T-helper 2 cell treated with Interferon-gamma antibody and Interleukin-4, amounts not matched to agents 5 μg/mL and 100 μg/mL, for 36 hours (primary cell): ENCODE measurements at regions not wholly inside any gene's neighbourhood (a gene's known extent, or its start where the extent isn't known, plus 50 kb on each side); places are given as distances from the start of the nearest gene placed in this dataset.

Source experiments
- DNase-seq: peaks from one replicate; pipeline ENCODE4 v3.0.0; 2021; ENCODE audit warnings: low spot score
- H3K27ac Mint-ChIP-seq: one replicate; pipeline ENCODE4 v1.8.0; 2021; ENCODE audit warnings: mild to moderate bottlenecking, mixed read lengths
- H3K27me3 Mint-ChIP-seq: one replicate; pipeline ENCODE4 v1.8.0; 2021; ENCODE audit warnings: low read depth, mixed read lengths
- H3K36me3 Mint-ChIP-seq: one replicate; pipeline ENCODE4 v1.8.0; 2021; ENCODE audit warnings: low read depth, mixed read lengths
- H3K4me1 Mint-ChIP-seq: one replicate; pipeline ENCODE4 v1.8.0; 2021; ENCODE audit warnings: low read depth, mixed read lengths
- H3K4me3 Mint-ChIP-seq: one replicate; pipeline ENCODE4 v1.8.0; 2022; ENCODE audit warnings: mild to moderate bottlenecking, moderate library complexity, mixed read lengths
- H3K9me3 Mint-ChIP-seq: one replicate; pipeline ENCODE4 v1.8.0; 2021; ENCODE audit warnings: mixed read lengths

DNA sequence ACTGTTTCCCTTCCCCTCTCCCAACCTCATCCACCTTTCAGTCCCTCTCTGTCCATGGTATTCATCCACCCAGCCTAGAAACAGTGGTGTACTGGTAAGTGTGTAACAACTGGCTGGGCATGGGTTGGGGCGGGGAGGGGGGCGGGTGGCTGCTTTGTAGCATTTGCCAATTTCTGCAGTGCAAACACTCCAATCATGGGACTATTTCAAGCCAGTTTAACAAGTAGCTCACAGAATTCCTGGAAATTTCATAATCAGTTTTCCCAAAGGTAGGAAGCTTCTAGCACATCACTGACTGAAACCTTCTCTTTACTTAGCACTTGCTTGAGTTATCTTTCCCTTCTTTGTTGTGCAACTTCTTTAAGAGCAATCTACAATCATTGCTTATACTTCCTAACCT is 100.8 kb upstream of the WASF3 start:
- H3K4me3 Mint-ChIP-seq: no peak overlapping the region
- H3K9me3 Mint-ChIP-seq: no peaks in the 10 kb centered on the region
- peaks cover 24% of the 10 kb centered on the region for H3K27me3 Mint-ChIP-seq
- H3K36me3 Mint-ChIP-seq: no peaks in the 10 kb centered on the region
- DNase-seq: no peak
- H3K4me1 Mint-ChIP-seq: no peaks in the 10 kb centered on the region
- no peak overlapping the region for H3K27ac Mint-ChIP-seq

DNA sequence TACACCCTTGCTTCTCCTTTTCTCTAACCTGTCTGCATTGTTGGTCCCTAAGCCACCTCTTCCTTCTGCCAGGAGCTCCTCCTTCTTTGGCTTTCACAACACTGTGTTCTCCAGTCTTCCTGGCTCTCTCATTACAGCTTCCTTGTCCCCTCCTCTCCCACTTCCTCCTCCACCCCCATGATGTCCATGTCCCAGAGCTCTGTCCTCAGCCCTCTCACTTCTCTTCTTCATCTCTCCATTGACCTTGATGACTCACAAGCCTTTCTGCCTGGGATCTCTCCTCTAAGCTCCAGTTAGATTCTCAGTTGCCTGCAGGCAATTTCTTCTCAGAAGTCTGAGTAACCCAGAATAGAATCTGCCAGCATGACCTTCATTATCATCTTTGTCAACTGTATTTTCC is 100.3 kb upstream of the WASF3 start:
- Mint-ChIP-seq H3K4me1 (no peaks in the 10 kb centered on the region), H3K9me3 (no peaks in the 10 kb centered on the region), H3K27ac (no peak overlapping the region), H3K4me3 (no peak overlapping the region), H3K27me3 (peaks cover 24% of the 10 kb centered on the region), H3K36me3 (no peaks in the 10 kb centered on the region)
- DNase-seq: no peak

DNA sequence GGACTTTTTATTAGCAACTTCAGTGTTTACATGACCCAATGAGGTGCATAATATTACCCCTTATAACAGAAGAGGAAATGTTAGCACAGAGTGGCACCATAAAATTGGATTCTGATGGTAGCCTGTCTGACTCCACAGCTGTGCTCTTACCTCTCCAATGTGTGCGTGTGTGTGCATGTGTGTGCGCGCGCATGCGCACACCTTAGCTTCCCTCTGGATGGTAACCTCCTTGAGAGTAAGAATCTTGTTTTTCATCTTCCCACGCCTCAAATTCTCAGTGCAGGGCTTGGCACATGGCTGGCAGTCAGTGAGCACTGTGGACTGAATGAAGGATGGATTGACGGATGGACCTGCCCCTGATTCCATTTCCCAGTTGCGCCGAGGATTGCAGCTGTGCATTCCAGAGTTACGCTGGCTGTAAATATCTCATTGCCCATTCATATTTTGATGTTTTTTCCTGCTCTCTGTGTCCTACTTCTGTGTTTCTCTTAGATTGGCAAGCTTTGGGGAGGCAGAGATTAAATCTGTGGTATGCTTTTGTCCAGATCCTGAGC is 99.2 kb upstream of the WASF3 start:
- no peaks in the 10 kb centered on the region for H3K36me3 Mint-ChIP-seq
- no peaks in the 10 kb centered on the region for H3K9me3 Mint-ChIP-seq
- no peak overlapping the region for H3K4me3 Mint-ChIP-seq
- DNase-seq: no peak
- no peaks in the 10 kb centered on the region for H3K4me1 Mint-ChIP-seq
- peaks cover 19% of the 10 kb centered on the region for H3K27me3 Mint-ChIP-seq
- H3K27ac Mint-ChIP-seq: no peak overlapping the region

DNA sequence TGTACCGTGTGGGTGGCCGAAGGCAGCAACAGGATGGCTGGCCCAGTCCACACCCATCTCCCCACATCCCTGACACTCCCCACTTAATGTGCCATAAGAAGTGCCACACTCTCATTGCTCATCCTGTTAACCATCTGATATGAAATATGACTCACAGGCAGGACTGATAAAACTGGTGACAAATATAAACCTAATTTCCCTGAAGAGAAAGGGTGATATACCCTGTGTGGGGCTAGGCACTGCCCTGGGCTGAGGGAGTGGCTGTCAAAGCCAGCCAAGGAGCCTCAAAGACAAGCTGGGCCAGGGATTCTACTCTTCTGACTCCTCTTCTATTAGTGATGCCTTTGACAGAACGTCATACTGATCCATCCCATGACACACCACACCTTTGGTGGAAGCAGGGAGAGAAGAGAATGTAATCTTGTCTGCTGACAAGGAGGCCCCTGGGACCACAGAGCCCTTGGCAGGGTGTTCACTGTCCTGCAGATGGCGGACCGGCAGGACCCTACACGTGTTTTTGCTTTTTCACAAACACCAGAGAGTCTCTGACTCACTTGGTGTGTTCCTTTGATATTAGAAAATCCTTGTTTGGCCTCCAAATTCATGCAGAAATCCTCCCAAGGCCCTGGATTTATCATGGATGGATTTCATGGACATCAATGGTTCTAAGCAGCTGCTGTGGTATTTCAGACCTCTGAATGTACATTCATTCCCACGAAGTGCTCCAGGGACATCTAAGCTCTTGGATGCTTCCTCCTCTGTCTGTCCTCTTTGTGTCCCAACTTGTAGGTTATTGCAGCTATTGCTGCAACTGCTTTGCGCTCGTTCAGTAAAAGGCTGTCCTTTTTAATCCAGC is 98.0 kb upstream of the WASF3 start:
- Mint-ChIP-seq H3K9me3 (no peaks in the 10 kb centered on the region), H3K36me3 (no peaks in the 10 kb centered on the region), H3K27me3 (peaks cover 19% of the 10 kb centered on the region), H3K4me1 (no peaks in the 10 kb centered on the region), H3K4me3 (no peak overlapping the region), H3K27ac (no peak overlapping the region)
- DNase-seq: no peak

DNA sequence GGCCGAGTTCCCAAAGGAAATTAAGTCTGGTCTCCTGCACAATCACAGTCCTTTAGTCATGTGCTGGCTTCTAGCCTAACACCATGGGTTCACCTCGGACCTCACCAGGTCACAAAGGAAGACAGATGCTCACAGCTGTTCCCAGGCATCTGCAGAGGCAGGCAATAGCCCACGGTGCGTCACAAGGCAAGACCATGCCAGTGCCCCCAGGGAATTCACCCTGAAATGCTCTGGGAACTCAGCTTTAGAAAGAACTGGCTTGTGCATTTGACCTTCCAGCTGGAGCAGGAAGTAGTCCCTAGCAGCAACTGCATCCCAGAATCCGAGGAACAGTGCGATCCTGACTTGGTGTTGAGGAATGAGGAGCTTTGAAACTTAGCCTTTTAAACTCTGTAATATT is 96.8 kb upstream of the WASF3 start:
- DNase-seq: no peak
- no peaks in the 10 kb centered on the region for H3K4me1 Mint-ChIP-seq
- peaks cover 15% of the 10 kb centered on the region for H3K27me3 Mint-ChIP-seq
- H3K36me3 Mint-ChIP-seq: no peaks in the 10 kb centered on the region
- H3K9me3 Mint-ChIP-seq: no peaks in the 10 kb centered on the region
- H3K27ac Mint-ChIP-seq: no peak overlapping the region
- no peak overlapping the region for H3K4me3 Mint-ChIP-seq

DNA sequence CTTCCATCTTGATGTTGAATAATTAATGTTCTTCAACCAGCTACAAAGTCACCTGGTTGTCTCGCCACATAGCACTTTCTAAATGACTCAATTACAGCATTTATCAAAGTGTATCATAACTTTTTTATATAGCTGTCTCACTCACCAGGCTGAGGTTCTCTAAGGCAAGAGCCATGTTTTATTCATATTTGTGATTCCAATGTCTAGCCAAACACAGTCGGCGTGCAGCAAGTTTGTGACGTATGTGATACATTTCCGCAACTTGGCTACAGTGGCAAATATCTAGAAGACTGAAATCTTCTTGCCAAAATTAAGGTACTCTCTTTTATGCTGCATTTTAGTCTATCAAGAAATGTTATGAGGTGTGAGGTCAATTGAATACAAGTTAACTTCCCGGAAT is 94.2 kb upstream of the WASF3 start:
- Mint-ChIP-seq H3K36me3 (no peaks in the 10 kb centered on the region), H3K9me3 (no peaks in the 10 kb centered on the region), H3K4me3 (no peak overlapping the region), H3K4me1 (no peaks in the 10 kb centered on the region), H3K27me3 (peaks cover 6% of the 10 kb centered on the region), H3K27ac (no peak overlapping the region)
- no peak for DNase-seq

DNA sequence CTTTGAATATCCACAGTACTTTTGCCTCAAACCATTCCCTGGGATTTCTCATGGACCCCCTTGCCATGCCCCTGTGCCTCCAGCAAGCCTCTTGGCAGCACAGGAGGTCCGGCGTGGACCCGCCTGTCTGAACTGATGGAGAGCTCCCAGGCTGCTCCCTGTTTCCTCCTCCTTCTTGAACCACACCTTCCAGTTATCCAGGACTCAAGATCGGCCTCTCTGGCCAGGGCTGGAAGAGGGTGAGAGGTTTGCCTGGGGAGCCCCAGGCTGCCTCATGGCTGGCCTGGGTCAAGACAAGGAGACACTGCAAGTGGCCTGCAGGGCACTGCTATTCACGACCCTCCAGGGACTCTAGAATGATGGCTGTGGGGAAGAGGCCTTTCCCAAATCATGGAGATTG is 93.6 kb upstream of the WASF3 start:
- Mint-ChIP-seq H3K27ac (no peak overlapping the region), H3K4me1 (no peaks in the 10 kb centered on the region), H3K36me3 (no peaks in the 10 kb centered on the region), H3K9me3 (no peaks in the 10 kb centered on the region), H3K27me3 (peaks cover 7% of the 10 kb centered on the region), H3K4me3 (no peak overlapping the region)
- DNase-seq: no peak

DNA sequence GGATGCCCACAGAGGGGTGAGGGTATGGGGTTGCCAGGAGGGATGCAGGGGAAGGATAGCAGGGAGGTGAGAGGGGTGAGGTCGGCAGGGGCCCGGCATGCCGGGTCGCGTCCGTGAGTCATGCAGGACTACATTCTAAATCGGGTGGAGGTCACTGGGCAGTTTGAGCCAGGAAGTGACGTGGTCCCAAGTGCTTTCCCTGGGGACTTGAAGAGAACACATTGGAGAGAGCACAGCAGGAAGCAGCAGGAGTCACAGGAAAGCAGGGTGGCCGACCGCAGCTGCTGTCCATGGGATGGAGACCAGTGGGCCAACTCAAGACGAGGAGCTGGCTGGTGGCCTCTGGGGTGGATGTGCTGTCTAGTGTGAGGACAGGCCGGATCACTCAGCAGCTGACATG is 92.0 kb upstream of the WASF3 start:
- DNase-seq: no peak
- Mint-ChIP-seq H3K4me1 (no peaks in the 10 kb centered on the region), H3K36me3 (no peaks in the 10 kb centered on the region)

DNA sequence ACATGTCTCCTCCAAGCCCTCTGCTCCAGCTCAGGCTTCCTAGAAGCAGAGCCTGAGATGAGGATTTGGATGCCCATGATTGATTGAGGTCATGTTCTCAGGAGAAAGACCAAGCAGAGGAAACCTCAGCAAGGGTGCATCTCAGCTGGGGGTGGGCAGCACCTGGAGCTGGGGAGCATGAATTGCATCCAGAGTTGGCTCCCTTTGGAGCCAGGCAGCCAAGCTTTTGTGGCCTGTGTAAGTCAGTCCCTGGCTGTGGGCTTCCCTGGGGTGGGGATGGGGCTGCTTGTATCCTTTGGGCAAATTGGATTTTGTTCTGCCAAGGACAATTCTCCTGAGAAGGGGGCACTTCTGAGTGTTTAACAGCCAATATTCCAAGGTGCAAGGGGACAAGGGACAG is 91.5 kb upstream of the WASF3 start:
- DNase-seq: no peak
- Mint-ChIP-seq H3K4me1 (no peaks in the 10 kb centered on the region), H3K27ac (no peak overlapping the region), H3K36me3 (no peaks in the 10 kb centered on the region), H3K4me3 (no peak overlapping the region), H3K9me3 (no peaks in the 10 kb centered on the region), H3K27me3 (peaks cover 4% of the 10 kb centered on the region)

More for the DNA sequence above, 92.0 kb upstream of the WASF3 start:
- Mint-ChIP-seq H3K9me3 (no peaks in the 10 kb centered on the region), H3K4me3 (no peak overlapping the region), H3K27me3 (peaks cover 4% of the 10 kb centered on the region), H3K27ac (no peak overlapping the region)

DNA sequence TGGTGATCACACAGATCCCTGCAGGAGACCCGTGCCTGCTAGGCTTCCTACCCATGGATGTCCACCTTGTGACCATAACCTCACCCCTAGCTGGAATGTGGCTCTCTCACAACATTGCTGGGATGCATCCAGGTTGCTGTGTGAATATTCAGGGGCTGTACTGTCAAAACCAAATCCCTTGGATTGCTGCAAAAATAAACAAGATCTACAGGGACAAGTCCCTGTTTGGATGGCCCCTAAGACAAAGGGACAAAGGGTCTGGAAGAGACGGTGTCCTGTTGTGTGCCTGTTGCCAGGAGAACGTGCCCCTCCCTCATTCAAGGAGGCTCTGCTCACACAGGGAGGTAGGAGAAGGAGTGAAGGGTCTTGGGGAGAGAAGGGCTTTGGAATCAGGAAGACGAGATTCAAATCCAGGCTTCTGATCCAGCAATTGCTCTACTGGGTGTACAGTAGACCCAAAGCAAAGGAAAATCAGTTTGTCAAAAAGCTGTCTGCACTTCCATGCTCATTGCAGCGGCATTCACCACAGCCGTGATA is 89.2 kb upstream of the WASF3 start:
- Mint-ChIP-seq H3K27me3 (peaks cover 4% of the 10 kb centered on the region), H3K27ac (no peak overlapping the region), H3K9me3 (no peaks in the 10 kb centered on the region), H3K36me3 (no peaks in the 10 kb centered on the region), H3K4me3 (no peak overlapping the region), H3K4me1 (no peaks in the 10 kb centered on the region)
- no peak for DNase-seq

DNA sequence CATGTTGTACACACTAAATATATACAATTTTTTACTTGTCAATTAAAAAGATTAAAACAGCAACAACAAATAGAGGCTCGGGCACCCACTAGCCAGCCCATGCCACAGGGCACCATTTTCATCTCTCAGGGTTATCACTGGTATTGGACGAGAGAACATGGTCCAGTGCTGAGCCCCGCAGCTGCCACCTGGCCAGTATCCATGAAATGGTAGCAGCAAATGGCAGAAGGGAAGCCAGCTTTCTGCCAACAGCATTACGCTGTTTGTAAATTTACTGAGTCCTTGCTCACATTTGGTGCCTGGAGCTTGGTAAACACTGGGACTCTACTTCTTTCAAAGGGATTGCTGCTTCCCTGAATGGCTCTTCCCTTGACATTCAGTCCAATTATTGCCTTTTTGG is 87.9 kb upstream of the WASF3 start:
- Mint-ChIP-seq H3K4me1 (no peaks in the 10 kb centered on the region), H3K27me3 (peaks cover 4% of the 10 kb centered on the region)

DNA sequence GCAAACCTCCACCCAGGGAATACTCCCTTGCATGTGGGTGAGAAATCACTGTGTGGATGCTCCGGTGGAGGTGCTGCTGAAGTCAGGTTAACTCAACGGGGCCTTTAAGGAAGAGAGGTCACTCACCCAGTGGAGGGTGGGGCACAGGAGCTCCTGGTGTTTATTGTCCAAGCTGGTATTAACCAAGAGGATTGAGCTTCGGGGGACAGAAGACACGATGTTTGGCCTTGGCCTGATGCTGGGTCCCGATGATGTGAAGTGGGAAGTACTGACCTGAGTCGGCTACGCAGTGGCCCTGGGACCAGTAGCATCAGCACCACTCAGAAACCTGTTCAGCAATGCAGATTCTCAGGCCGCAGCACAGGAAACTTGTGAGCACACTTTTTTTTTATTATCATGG is 85.7 kb upstream of the WASF3 start:
- no peaks in the 10 kb centered on the region for H3K9me3 Mint-ChIP-seq
- H3K4me1 Mint-ChIP-seq: peaks cover 6% of the 10 kb centered on the region
- no peaks in the 10 kb centered on the region for H3K36me3 Mint-ChIP-seq
- peaks cover 4% of the 10 kb centered on the region for H3K27me3 Mint-ChIP-seq
- no peak overlapping the region for H3K27ac Mint-ChIP-seq
- no peak for DNase-seq
- H3K4me3 Mint-ChIP-seq: no peak overlapping the region

More for the DNA sequence above, 87.9 kb upstream of the WASF3 start:
- Mint-ChIP-seq H3K27ac (no peak overlapping the region), H3K9me3 (no peaks in the 10 kb centered on the region), H3K4me3 (no peak overlapping the region), H3K36me3 (no peaks in the 10 kb centered on the region)
- DNase-seq: no peak

DNA sequence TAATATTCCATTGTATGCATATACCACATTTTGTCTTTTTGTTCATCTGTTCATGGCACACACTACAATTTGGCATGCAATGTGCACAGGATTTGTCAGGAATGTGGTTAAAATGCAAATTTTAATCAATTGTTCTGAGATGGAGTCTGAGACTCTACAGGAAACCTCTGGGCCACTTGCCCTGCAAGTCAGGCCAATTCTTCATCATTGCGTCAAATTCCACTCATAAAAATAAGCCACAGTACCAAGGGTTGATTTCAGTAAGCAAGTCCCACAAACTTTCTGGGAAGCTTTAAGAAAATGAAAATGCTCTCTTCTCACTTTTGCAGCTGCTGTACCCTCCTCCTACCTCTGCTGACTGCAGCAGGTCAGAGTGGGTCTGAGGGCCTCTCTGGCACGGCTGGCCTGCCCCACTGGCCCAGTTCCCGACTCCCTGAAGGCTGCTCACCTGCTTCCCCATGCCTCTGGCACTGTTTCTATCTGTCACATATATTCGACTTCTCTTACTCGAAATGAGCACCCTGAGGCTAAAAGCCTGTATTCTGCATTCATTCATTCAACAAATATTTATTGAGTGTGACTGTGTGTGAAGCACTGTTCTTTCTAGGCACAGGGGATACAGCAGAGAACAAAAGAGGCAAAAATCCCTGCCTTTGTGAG is 83.8 kb upstream of the WASF3 start:
- no peak for DNase-seq
- no peak overlapping the region for H3K27ac Mint-ChIP-seq
- H3K27me3 Mint-ChIP-seq: no peaks in the 10 kb centered on the region
- H3K4me1 Mint-ChIP-seq: peaks cover 8% of the 10 kb centered on the region
- H3K36me3 Mint-ChIP-seq: no peaks in the 10 kb centered on the region
- H3K4me3 Mint-ChIP-seq: no peak overlapping the region
- H3K9me3 Mint-ChIP-seq: no peaks in the 10 kb centered on the region

DNA sequence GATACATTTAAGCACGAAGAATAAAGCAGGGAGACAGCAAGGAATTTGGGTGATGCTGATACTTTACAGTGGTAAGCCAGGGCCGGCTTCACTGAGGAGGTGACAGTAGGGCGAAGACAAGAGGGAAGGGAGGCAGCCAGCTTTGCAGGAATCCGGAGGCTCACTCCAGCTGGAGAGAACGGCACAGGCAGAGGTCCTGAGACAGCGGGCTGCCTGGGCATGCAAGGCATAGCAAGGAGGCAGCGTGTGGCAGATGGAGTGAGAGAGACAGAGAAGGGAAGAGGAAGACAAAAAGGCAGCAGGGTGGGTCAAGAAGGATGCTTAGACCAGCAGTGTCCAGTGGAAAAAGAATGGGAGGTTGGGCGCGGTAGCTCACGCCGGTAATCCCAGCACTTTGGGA is 83.2 kb upstream of the WASF3 start:
- Mint-ChIP-seq H3K36me3 (no peaks in the 10 kb centered on the region), H3K4me1 (peaks cover 8% of the 10 kb centered on the region), H3K9me3 (no peaks in the 10 kb centered on the region), H3K4me3 (no peak overlapping the region), H3K27me3 (no peaks in the 10 kb centered on the region), H3K27ac (no peak overlapping the region)
- DNase-seq: no peak
